Breast epithelium (tissue), 4 donors: ENCODE measurements at regions not wholly inside any gene's neighbourhood (a gene's known extent, or its start where the extent isn't known, plus 50 kb on each side); places are given as distances from the start of the nearest gene placed in this dataset.

ENCODE experiments used
- DNase-seq, 2 donors: peaks; one replicate each; pipeline ENCODE4 v3.0.0-alpha.2; 2019; ENCODE audit warnings: low spot score in 2 of 2
- H3K27ac ChIP-seq, 2 donors: fragments of 200-600 bp; sonication (generic) in 1 of 2; one replicate each; pipeline ENCODE4 v1.5.1; 2016 to 2019; ENCODE audit warnings: mild to moderate bottlenecking in 1 of 2
- H3K27me3 ChIP-seq, 2 donors: fragments of 200-600 bp; sonication (generic) in 1 of 2; one replicate each; pipeline versions ENCODE4 v1.5.1 to v1.6.0; 2017 to 2019; ENCODE audit warnings: control low read depth in 1 of 2, mild to moderate bottlenecking in 1 of 2
- H3K36me3 ChIP-seq: fragments of 200-600 bp; one replicate; pipeline ENCODE4 v1.5.1; 2019
- H3K4me1 ChIP-seq, 2 donors: fragments of 200-600 bp; sonication (generic); one replicate each; pipeline ENCODE4 v1.5.1; 2016 to 2019; ENCODE audit warnings: control low read depth in 1 of 2
- H3K4me3 ChIP-seq, 3 donors: fragments of 200-600 bp; sonication (generic); 1 replicate in 2 of 3; 2 replicates in 1 of 3; pipeline ENCODE4 v1.5.1; 2016 to 2019; ENCODE audit warnings: mild to moderate bottlenecking in 3 of 3, moderate library complexity in 2 of 3
- H3K9me3 ChIP-seq, 2 donors: fragments of 200-600 bp; sonication (generic) in 1 of 2; one replicate each; pipeline ENCODE4 v1.5.1; 2016 to 2019; ENCODE audit warnings: control low read depth in 1 of 2
- CTCF ChIP-seq, 3 donors: fragments of 450-650 bp; IDR thresholded peaks; one replicate each; pipeline ENCODE4 v1.5.1; 2016 to 2017; ENCODE audit warnings: antibody characterized with exemption in 3 of 3, mild to moderate bottlenecking in 3 of 3, moderate library complexity in 3 of 3
- POLR2A ChIP-seq: fragments of 450-650 bp; IDR thresholded peaks from one replicate; pipeline ENCODE4 v1.6.1; 2016; ENCODE audit warnings: antibody characterized with exemption, mild to moderate bottlenecking, moderate library complexity
- POLR2AphosphoS5 ChIP-seq, 3 donors: sonication (generic); formaldehyde crosslinking; IDR thresholded peaks; one replicate each; pipeline ENCODE4 v1.6.1; 2017; ENCODE audit warnings: antibody characterized with exemption in 3 of 3
- intact Hi-C: fragments of 100-400 bp; cut with DNase I; formaldehyde crosslinking; loops from one replicate; pipeline ENCODE4 v1.15.1; 2023; ENCODE audit warnings: low total_unique reads

DNA sequence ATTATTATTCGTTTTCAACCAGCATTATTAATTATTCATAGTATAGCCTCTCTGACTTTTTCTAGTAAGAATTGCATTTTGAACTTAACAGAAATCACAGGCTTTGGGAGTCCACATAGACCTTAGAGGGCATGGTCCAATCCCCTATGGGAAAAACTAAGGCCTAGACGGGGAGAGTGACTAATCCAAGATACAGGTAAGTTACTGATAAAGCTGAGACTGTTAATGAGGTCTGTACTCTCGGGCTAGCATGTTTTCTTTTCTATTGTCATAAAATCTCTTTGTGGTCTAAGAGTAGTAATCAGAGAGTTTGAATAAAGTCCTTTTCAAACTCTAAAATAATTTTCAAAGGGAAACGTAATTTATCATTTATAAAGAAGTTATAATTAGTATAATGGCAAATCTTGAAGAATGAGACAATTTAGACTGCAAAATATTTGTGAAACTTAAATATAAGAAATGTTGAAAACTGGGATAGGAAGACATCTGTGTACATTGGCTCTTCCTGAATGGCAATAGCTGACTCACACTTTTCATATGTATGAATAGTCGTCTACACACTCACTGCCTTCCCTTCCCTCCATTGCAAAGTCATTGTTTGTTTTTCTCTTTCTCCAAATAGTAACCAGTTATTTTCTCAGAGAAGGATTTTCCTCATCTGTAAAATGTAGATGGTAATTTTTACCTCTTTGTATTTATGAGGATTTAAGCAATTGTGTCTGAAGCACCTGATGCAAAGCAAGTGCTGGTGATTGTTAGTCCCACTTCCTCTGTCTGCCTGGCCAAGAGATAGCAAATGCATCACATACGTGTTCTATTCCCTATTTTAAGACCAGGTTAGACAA, 207.9 kb upstream of the CD180 start:
- no peak for DNase-seq
- no peak for TF ChIP-seq POLR2A
- intact Hi-C loops, result no loop called here
- Histone ChIP-seq H3K36me3 (no peaks in the 10 kb centered on the region), H3K4me1 (no peaks in the 10 kb centered on the region), H3K27ac (no peak overlapping the region), H3K4me3 (no peak overlapping the region), H3K27me3 (no peaks in the 10 kb centered on the region), H3K9me3 (no peaks in the 10 kb centered on the region)

GRCh38 chr5:67402526-67402925, 205.9 kb upstream of the CD180 start:
- no peak overlapping the region for H3K4me3 ChIP-seq
- no peaks in the 10 kb centered on the region for H3K4me1 ChIP-seq
- H3K27me3 ChIP-seq, result no peaks in the 10 kb centered on the region
- intact Hi-C loops, result no loop called here
- H3K27ac ChIP-seq, result no peak overlapping the region
- TF ChIP-seq POLR2A (no peak), POLR2AphosphoS5 (IDR thresholded peaks at IDR 0.05) (no peak), CTCF (IDR thresholded peaks at IDR 0.05) (no peak)
- H3K9me3 ChIP-seq, result no peaks in the 10 kb centered on the region
- no peak for DNase-seq
- H3K36me3 ChIP-seq, result no peaks in the 10 kb centered on the region

- H3K4me1 ChIP-seq, result no peaks in the 10 kb centered on the region
- H3K27me3 ChIP-seq, result no peaks in the 10 kb centered on the region
- H3K9me3 ChIP-seq, result no peaks in the 10 kb centered on the region
- intact Hi-C loops, result no loop called here
- H3K4me3 ChIP-seq, result no peak overlapping the region
- no peak for TF ChIP-seq POLR2AphosphoS5 (IDR thresholded peaks at IDR 0.05)
- no peak for TF ChIP-seq CTCF (IDR thresholded peaks at IDR 0.05)
- TF ChIP-seq POLR2A, result no peak
- no peak for DNase-seq
- H3K27ac ChIP-seq, result no peak overlapping the region
- H3K36me3 ChIP-seq, result no peaks in the 10 kb centered on the region
Observed at GRCh38 chr5:67401172-67401571, 204.6 kb upstream of the CD180 start.

GRCh38 chr5:67400752-67401151, 204.2 kb upstream of the CD180 start:
- H3K36me3 ChIP-seq, result no peaks in the 10 kb centered on the region
- intact Hi-C loops, result no loop called here
- DNase-seq, result no peak
- H3K27ac ChIP-seq, result no peak overlapping the region
- H3K4me3 ChIP-seq, result no peak overlapping the region
- H3K4me1 ChIP-seq, result no peaks in the 10 kb centered on the region
- TF ChIP-seq POLR2A (no peak), CTCF (IDR thresholded peaks at IDR 0.05) (no peak), POLR2AphosphoS5 (IDR thresholded peaks at IDR 0.05) (no peak)
- H3K27me3 ChIP-seq, result no peaks in the 10 kb centered on the region
- H3K9me3 ChIP-seq, result no peaks in the 10 kb centered on the region

DNA sequence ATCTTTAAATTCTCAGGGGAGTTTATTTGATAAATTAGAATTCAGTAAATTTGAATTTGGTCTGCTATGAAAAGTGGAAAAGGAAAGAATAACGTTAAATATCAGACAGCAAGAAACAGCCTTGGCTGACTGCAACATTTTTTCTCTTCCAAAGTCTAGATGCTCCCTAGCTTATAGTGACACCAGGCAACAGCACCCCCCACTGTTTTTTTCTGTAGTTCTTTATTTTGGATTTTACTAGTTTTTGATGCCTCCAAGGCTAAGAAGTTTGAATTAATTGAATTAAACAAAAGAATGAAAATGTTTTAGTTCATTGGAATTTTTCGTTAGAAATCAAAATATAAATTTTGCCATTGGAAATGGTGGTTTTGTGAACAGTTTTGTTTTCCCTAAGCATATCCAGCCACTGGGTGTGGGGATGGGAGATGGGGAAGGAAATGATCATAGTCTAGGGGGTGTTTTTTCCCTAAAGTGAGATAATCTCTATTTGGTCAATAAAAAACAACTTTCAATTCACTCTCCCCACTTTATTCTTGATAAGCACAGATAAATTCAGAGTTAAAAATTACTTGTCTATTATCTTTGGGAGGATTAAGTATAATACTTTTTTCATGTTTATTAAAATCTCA, 199.3 kb upstream of the CD180 start:
- Histone ChIP-seq H3K27ac (no peak overlapping the region), H3K4me1 (no peaks in the 10 kb centered on the region), H3K4me3 (no peak overlapping the region), H3K36me3 (no peaks in the 10 kb centered on the region), H3K27me3 (no peaks in the 10 kb centered on the region), H3K9me3 (no peaks in the 10 kb centered on the region)
- intact Hi-C loops, result no loop called here
- TF ChIP-seq CTCF (IDR thresholded peaks at IDR 0.05) (no peak), POLR2AphosphoS5 (IDR thresholded peaks at IDR 0.05) (no peak), POLR2A (no peak)
- DNase-seq, result no peak
